ENCODE measurements at regions not wholly inside any gene's neighbourhood (a gene's known extent, or its start where the extent isn't known, plus 50 kb on each side); places are given as distances from the start of the nearest gene placed in this dataset.

DNA sequence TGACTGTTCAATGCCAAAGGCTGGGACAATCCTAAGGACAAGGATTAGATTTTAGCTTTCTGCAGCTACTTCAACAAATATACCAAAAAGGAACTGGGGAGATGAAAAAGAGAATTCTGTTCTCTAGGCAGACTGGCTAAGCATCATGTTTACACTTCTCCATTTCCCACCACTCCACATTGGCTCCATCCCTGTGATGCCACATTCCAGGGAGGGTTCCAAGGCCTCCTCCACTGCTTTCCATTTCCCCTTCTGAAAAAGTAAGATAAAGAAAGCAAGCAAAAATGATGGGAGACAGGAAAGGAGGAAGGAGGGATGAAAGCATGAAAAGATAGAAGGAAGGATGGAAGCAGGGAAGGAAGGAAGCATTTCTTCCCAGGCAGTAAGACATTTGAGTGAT is 315.8 kb downstream of the BLID start:
- TF ChIP-seq, protein P1, sequence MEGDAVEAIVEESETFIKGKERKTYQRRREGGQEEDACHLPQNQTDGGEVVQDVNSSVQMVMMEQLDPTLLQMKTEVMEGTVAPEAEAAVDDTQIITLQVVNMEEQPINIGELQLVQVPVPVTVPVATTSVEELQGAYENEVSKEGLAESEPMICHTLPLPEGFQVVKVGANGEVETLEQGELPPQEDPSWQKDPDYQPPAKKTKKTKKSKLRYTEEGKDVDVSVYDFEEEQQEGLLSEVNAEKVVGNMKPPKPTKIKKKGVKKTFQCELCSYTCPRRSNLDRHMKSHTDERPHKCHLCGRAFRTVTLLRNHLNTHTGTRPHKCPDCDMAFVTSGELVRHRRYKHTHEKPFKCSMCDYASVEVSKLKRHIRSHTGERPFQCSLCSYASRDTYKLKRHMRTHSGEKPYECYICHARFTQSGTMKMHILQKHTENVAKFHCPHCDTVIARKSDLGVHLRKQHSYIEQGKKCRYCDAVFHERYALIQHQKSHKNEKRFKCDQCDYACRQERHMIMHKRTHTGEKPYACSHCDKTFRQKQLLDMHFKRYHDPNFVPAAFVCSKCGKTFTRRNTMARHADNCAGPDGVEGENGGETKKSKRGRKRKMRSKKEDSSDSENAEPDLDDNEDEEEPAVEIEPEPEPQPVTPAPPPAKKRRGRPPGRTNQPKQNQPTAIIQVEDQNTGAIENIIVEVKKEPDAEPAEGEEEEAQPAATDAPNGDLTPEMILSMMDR (conservative IDR thresholded peaks at IDR 0.05) = no peak
- no peak for TF ChIP-seq EZH2 (IDR thresholded peaks at IDR 0.05; ENCODE audit: low read depth)
